Smooth muscle cell (in vitro differentiated cells): ENCODE measurements at regions not wholly inside any gene's neighbourhood (a gene's known extent, or its start where the extent isn't known, plus 50 kb on each side); places are given as distances from the start of the nearest gene placed in this dataset.

Experiments used
- DNase-seq: peaks from one replicate; lab custom pipeline; 2025; ENCODE audit not compliant: unreplicated experiment; lab: John Stamatoyannopoulos, UW
- H2AFZ ChIP-seq: fragments of 200-600 bp; sonication (generic); 2 replicates; pipeline ENCODE4 v1.6.0; 2016; ENCODE audit warnings: antibody characterized with exemption, low read depth, mild to moderate bottlenecking
- H3F3A ChIP-seq: fragments of 200-600 bp; sonication (generic); 2 replicates; pipeline ENCODE4 v1.6.0; 2017; ENCODE audit warnings: antibody characterized with exemption, low read depth
- H3K27ac ChIP-seq: fragments of 200-600 bp; sonication (generic); 2 replicates; pipeline ENCODE4 v1.5.1; 2016; ENCODE audit warnings: low read depth, mild to moderate bottlenecking
- H3K27me3 ChIP-seq: fragments of 200-600 bp; sonication (generic); 2 replicates; pipeline ENCODE4 v1.6.1; 2016; ENCODE audit warnings: low read depth, mild to moderate bottlenecking
- H3K36me3 ChIP-seq: fragments of 200-600 bp; sonication (generic); 2 replicates; pipeline ENCODE4 v1.5.1; 2016; ENCODE audit warnings: low read depth
- H3K4me1 ChIP-seq: fragments of 200-600 bp; sonication (generic); 2 replicates; pipeline ENCODE4 v1.5.1; 2016; ENCODE audit warnings: low read depth
- H3K4me2 ChIP-seq: fragments of 200-600 bp; sonication (generic); 2 replicates; pipeline ENCODE4 v1.6.0; 2016; ENCODE audit warnings: mild to moderate bottlenecking
- H3K4me3 ChIP-seq: fragments of 200-600 bp; sonication (generic); 2 replicates; pipeline ENCODE4 v1.5.1; 2016; ENCODE audit warnings: mild to moderate bottlenecking
- H3K79me2 ChIP-seq: fragments of 200-600 bp; sonication (generic); 2 replicates; pipeline ENCODE4 v1.6.0; 2016; ENCODE audit warnings: low read depth, mild to moderate bottlenecking
- H3K9ac ChIP-seq: fragments of 200-600 bp; sonication (generic); 2 replicates; pipeline ENCODE4 v1.6.0; 2016; ENCODE audit warnings: low read depth
- H3K9me3 ChIP-seq: fragments of 200-600 bp; sonication (generic); replicated peaks from 2 replicates; pipeline ENCODE4 v1.5.1; 2016; ENCODE audit warnings: low read depth
- H4K20me1 ChIP-seq: fragments of 200-600 bp; sonication (generic); 2 replicates; pipeline ENCODE4 v1.6.0; 2016; ENCODE audit warnings: low read depth
- CTCF ChIP-seq: fragments of 200-600 bp; sonication (generic); IDR thresholded peaks from 2 replicates; pipeline ENCODE4 v1.5.1; 2017; ENCODE audit warnings: borderline replicate concordance, mild to moderate bottlenecking, antibody characterized with exemption; ENCODE audit not compliant: insufficient read depth, poor library complexity, severe bottlenecking
- WGBS: methylation state at CpG from one replicate; pipeline ENCODE4 v1.1.7; 2016; ENCODE audit warnings: low lambda C conversion rate; 5-methylcytosine and 5-hydroxymethylcytosine counted together

DNA sequence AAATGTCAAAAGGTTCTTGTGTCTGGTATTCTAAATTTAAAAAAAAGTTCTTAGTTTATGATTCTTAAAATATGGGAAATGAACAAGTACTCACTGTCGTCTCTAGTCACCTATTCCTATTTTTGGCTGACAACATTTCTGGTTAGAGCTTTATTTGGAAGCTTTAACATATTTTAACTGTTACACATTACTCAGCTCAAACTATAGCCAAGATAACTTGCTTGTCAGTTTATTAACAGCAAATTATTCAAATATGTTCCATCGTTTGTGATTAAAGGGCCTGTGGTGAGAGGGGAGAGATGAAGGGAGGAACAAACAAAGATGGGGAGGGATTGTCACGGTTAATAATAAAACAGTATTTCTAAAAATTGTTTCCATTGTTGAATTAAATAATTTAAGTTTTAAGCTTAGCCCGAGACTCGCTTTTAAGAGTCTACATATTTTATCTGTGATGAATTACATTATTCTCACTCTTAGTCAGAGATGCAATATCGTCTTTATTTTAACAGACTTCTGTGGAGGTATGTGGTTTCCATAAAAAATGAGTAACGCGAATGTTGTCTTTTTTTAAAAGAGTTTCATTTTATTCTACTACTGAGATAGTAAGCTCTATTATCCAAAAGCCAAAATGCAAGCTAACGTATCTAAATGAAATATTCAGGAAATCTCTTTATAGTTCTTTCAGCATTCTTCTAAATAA is 321.9 kb upstream of the PMFBP1 start:
- H3K9ac ChIP-seq: peak overlapping the region; percentile 5
- WGBS: 68% methylated on average over 9 of the region's 9 CpGs
- H3K36me3 ChIP-seq: no peaks in the 10 kb centered on the region
- peak overlapping the region; percentile 53 for H3K27ac ChIP-seq
- no peaks in the 10 kb centered on the region for H3K4me1 ChIP-seq
- DNase-seq: no peak
- H3K4me3 ChIP-seq: no peak overlapping the region
- H3K27me3 ChIP-seq: no peaks in the 10 kb centered on the region
- H3K79me2 ChIP-seq: no peaks in the 10 kb centered on the region
- TF ChIP-seq CTCF: no peak
- no peak overlapping the region for H2AFZ ChIP-seq
- no peaks in the 10 kb centered on the region for H4K20me1 ChIP-seq
- no peaks in the 10 kb centered on the region for H3F3A ChIP-seq
- H3K9me3 ChIP-seq: no peaks in the 10 kb centered on the region
- H3K4me2 ChIP-seq: peak overlapping the region; percentile 13

DNA sequence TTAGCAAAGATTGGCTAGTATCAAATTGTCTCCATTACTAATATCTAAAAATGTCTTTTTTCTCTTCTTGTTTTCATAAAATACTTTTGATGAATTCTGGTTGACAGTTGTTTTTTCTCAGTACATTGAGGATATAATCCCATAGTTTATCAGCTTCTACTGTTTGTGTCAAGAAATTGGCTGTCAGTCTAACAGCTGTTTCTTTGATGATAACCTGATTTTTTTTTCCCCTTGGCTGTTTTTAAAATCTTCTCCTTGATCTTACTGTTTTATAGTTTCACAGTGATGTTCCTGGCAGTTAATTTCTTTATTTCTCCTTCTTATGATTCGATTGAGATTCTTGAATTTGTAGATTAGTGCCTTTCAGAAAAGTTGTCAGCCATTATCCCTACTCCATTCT is 315.3 kb upstream of the PMFBP1 start:
- Histone ChIP-seq H3K9ac (no peak overlapping the region), H4K20me1 (no peaks in the 10 kb centered on the region), H3K9me3 (no peaks in the 10 kb centered on the region), H3K27me3 (no peaks in the 10 kb centered on the region), H2AFZ (no peak overlapping the region), H3K4me1 (no peaks in the 10 kb centered on the region), H3K79me2 (no peaks in the 10 kb centered on the region), H3K4me3 (no peak overlapping the region), H3K4me2 (no peak overlapping the region), H3K36me3 (no peaks in the 10 kb centered on the region), H3K27ac (no peak overlapping the region), H3F3A (no peaks in the 10 kb centered on the region)
- TF ChIP-seq CTCF: no peak
- WGBS: 94% methylated on average over 1 of the region's 1 CpG
- no peak for DNase-seq

DNA sequence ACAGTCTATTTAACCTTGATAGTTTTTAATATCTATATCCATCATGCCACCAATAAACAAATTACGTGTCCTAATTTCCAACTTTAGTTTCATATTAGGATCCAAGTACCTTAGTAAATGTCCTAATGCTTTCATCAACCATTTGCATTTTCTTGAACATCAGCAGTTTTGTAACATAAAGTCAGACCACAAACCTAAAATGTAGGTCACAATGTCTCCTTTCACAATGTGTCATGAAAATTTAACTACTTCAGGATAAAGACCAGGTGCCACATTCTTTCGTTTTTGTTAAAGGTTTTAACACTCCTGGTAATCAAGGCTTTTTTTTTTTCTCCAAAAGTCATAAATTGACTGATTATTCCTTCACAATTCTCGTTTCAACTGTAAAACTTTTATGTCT is 310.7 kb upstream of the PMFBP1 start:
- H3F3A ChIP-seq: no peaks in the 10 kb centered on the region
- no peaks in the 10 kb centered on the region for H3K4me1 ChIP-seq
- no peak overlapping the region for H3K9ac ChIP-seq
- no peak for TF ChIP-seq CTCF
- H3K4me2 ChIP-seq: no peak overlapping the region
- H3K27me3 ChIP-seq: no peaks in the 10 kb centered on the region
- no peaks in the 10 kb centered on the region for H3K9me3 ChIP-seq
- H3K36me3 ChIP-seq: no peaks in the 10 kb centered on the region
- H3K4me3 ChIP-seq: no peak overlapping the region
- WGBS: 67% methylated on average over 3 of the region's 3 CpGs
- H3K27ac ChIP-seq: no peak overlapping the region
- H4K20me1 ChIP-seq: no peaks in the 10 kb centered on the region
- no peak overlapping the region for H2AFZ ChIP-seq
- H3K79me2 ChIP-seq: no peaks in the 10 kb centered on the region
- DNase-seq: no peak

- H3K36me3 ChIP-seq: no peaks in the 10 kb centered on the region
- no peak overlapping the region for H3K9ac ChIP-seq
- H3K4me1 ChIP-seq: no peaks in the 10 kb centered on the region
- no peaks in the 10 kb centered on the region for H3K79me2 ChIP-seq
- H3K27me3 ChIP-seq: no peaks in the 10 kb centered on the region
- H2AFZ ChIP-seq: no peak overlapping the region
- no peaks in the 10 kb centered on the region for H3F3A ChIP-seq
- H3K4me3 ChIP-seq: no peak overlapping the region
- no peak overlapping the region for H3K4me2 ChIP-seq
- TF ChIP-seq CTCF: no peak
- no peak overlapping the region for H3K27ac ChIP-seq
- no peak for DNase-seq
- no peaks in the 10 kb centered on the region for H3K9me3 ChIP-seq
- no peaks in the 10 kb centered on the region for H4K20me1 ChIP-seq
Observed at GRCh38 chr16:72481419-72481818, 309.5 kb upstream of the PMFBP1 start.
